G401.6 (cell line): ENCODE measurements at regions not wholly inside any gene's neighbourhood (a gene's known extent, or its start where the extent isn't known, plus 50 kb on each side); places are given as distances from the start of the nearest gene placed in this dataset.

Experiments used
- FAIRE-seq: peaks from 2 replicates; lab custom pipeline; 2012; peaks lifted over from hg19 to GRCh38; lab: Jason Lieb, UNC

GRCh38 chr18:38074298-38074876 lies 508.8 kb upstream of the CELF4 start:
- FAIRE-seq: no peak

GRCh38 chr18:38067821-38068220 lies 502.2 kb upstream of the CELF4 start:
- FAIRE-seq: no peak

DNA sequence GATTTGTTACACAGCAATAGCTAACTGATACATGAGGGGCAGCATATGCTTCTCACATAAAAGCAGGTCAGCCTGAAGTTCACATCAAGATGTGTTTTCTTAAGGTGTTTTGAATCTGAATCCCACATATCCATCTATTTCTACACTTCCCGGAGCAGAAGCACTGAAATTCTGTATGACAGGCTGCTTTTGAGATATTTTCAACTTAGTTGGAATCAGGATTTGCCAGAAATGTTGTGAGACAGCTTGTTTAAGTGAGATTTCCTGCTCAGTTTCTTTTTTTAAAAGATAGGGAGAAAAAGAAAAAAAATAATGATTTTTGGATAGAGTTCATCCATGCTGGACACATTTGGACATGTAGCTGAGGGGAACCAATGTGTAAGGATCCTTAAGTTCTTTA lies 501.5 kb upstream of the CELF4 start:
- FAIRE-seq: no peak

DNA sequence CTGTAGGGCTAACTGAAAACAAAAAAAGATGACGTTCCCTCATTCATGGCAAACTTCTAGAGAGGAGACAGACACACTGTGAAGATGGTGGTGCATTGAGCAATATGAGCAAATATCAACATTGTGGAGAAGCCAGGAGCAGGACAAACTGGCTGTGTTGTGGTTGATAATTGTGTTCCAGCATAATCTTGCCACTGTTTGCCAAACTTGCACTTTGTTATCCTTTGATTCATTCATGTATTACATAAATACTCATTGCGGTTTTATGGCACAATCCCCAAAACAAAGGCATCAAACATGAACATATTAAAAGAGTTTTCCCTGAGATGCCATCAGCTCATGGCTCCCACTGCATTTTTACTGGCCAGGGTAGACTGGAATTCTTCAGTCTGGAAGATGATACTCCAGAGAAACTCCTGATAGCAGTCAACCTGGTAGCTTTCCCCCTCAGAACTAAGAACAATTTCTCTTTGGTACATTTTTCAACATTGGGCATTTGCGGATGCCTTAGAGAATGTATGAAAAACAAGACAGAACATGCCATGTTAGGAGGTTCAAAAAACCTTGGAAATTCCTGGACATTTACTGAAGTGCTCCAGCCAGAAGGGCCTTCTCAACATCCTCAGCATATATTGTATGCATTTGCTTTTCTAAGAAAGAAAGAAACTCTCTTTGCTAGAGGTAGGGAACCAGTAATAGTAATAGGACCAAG lies 487.4 kb upstream of the CELF4 start:
- no peak for FAIRE-seq

DNA sequence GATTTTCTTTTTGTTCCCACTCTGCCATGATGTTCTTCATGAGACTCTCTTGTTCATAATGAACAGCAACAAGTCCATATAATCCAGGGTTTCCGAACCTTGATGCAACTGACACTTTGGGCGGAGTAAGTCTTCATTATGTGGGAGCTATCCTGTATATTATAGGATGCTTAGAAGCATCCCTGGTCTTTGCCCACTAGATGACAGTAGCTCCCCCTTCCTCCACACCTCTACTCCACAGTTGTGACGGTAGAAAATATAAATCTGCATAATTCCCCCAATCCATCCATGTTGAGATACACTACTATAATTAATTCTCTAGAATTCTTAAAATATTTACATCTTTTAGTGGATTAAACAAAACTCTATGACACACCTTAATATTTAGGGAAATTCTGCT lies 482.2 kb upstream of the CELF4 start:
- FAIRE-seq: no peak

GRCh38 chr18:38046651-38047050 lies 481.1 kb upstream of the CELF4 start:
- FAIRE-seq: no peak

- FAIRE-seq: no peak
Observed at GRCh38 chr18:38045845-38046244, 480.2 kb upstream of the CELF4 start.

- no peak for FAIRE-seq
Observed at GRCh38 chr18:38042211-38042890, 476.8 kb upstream of the CELF4 start.

DNA sequence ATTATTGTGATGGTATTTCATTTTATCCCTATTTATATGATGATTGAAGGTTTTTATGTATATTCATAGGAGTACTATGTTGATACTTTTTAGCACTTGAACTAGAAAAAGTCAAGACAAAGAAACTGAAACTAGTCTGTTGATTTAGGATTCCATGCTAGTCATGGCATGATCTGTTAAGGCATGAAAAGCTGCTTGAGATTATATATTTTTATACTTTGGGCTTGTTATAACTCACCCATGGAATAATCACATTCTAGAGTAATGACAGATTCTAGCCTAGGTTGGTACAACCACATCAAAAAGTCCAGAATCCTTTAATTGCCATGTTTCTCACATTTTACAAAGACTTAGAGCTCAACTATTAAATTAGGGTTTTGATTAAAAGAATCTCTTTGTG lies 472.6 kb upstream of the CELF4 start:
- FAIRE-seq: no peak

- no peak for FAIRE-seq
Observed at GRCh38 chr18:38035193-38035592, 469.6 kb upstream of the CELF4 start.

- no peak for FAIRE-seq
Observed at GRCh38 chr18:38033282-38033681, 467.7 kb upstream of the CELF4 start.

DNA sequence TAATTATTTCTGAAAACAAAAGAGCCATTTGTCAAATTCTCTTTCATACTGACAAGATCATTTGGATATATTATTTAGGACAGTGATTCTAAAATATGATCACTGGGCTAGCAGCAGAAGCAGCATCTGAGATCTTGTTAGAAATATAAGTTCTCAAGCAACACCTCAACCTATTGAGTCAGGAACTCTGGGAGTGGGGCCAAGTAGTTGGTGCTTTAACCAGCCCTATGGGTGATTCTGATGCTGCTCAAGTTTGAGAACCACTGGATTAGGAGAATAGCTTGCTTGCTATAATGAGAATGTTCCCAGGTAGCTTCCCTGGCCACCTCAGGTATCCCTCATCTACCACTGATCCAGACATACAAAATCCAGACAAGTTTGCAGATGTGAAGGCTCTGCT lies 466.9 kb upstream of the CELF4 start:
- FAIRE-seq: no peak

- FAIRE-seq: no peak
Observed at GRCh38 chr18:38028946-38029345, 463.3 kb upstream of the CELF4 start.

GRCh38 chr18:38025433-38026038 lies 459.9 kb upstream of the CELF4 start:
- no peak for FAIRE-seq

- FAIRE-seq: no peak
Observed at GRCh38 chr18:38023871-38024270, 458.3 kb upstream of the CELF4 start.

- FAIRE-seq: no peak
Observed at GRCh38 chr18:38022234-38022633, 456.6 kb upstream of the CELF4 start.

- no peak for FAIRE-seq
Observed at GRCh38 chr18:38019292-38019691, 453.7 kb upstream of the CELF4 start.

DNA sequence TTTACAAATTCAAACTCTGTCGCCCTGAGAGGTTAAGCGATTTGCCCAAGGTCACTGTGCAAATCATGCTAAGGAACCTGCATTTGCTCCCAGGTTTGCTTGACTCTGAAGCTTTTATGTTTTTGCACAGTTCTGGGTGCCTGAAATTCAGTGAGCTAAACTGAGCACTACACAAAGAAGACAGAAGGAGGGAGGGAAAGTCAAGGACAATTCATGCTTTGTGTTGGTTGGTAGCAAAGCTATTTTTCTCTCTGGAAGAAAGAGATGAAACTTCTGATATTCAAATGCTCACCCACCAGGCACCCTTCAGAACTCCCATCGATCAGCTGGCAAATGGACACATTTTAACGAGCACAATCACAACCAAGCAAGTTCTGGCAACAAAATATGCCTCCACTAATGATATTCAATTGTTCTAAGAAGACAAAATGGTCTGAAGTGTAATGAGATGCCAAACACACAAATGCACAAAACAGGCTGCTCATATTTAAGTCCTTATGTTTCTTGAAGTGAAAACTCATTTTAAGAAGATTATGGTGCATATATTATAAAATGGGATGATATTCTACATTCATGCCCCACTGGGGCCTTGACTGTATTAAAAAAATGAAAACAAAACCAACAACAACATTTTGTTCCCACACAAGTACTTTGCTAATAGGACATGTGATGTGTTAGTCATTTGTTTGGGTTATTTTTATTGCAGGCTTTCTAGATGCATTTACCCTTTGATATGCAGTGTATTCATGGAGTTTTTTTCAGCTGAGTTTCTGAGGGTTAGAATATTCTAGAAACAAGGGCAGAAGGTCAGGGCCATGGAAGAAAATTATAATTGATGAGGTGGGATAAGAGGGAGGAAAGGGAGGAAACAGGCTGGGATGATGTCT lies 445.6 kb upstream of the CELF4 start:
- FAIRE-seq: no peak

GRCh38 chr18:38010037-38010436 lies 444.4 kb upstream of the CELF4 start:
- FAIRE-seq: no peak

DNA sequence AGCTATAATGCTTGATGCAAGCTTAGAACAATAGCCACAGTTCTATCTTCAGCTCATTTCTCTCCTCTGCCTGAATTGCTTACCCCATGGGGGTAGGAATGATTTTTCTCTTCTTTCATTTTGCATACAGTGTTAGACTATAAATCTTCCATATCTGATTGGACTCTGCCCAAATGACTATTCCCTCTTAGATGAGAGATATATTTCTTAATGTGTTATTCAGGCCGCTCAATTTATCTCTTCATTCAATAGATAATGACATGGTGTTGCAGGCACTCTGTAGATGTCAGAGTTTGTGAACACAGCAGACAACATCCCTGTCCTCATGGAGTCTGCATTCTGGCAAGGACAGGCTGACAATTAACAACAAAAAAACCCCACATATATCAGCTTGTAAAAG lies 443.7 kb upstream of the CELF4 start:
- no peak for FAIRE-seq

DNA sequence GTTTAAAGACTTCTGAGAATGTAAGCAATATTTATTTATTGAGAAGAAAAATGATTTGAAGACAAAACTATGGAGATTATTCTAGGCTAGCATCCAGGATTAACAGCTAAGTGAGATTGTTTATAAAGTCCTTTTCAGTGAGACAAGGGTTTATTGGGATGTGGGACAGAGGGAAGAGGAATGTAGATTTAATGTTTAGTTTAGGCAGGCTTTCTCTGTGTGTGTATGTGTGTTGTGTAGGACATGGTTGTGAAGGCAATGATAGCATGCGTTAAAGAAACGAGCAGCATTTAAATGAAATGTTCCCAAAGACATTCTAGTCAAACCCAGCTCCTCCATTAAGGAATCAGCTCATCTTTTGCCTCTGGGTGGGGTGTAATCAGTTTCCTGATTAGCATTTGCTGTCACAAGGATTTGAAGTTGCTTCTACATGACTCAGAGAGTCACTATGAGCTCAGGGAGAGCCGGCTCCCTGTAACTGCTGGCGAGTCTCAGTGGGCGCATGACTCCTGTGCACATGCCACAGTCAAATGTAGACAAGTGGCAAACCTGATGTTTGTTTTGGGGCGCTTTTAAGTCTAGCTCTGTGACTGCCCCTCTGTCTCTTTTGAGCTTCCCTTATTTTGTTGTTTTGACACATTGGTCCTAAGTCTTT lies 442.2 kb upstream of the CELF4 start:
- FAIRE-seq: no peak

DNA sequence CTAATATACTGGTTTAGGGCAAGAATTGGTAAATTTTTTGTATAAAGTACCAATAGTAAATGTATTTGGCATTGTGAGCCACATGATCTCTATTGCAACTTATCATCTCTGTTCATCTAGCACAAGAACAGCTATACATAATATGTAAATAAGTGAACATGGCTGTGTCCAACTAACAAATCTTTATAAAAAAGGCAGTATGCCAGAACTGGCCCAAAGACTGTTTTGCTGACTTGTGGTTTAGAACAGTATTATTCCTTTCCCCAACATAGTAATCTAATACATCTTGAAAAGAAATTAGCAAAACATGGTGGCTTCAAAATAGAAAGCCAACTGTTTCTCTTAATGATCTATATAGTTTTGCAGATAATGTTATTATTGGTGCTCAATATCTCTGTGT lies 441.4 kb upstream of the CELF4 start:
- FAIRE-seq: no peak
